IPS-11a (cell line): ENCODE measurements at regions not wholly inside any gene's neighbourhood (a gene's known extent, or its start where the extent isn't known, plus 50 kb on each side); places are given as distances from the start of the nearest gene placed in this dataset.
"Not testable (repeated sequence)": the region's sequence is repeated elsewhere in the genome, so short reads cannot be mapped to it uniquely, and the experiment has no call there.

ENCODE experiments used
- H3K4me3 ChIP-seq: one replicate; pipeline ENCODE4 v1.5.1; 2013; ENCODE audit warnings: low read depth, low read length, control low read depth

GRCh38 chr3:150329408-150329807 lies 78.7 kb upstream of the TSC22D2 start:
- no peak overlapping the region for H3K4me3 ChIP-seq

- H3K4me3 ChIP-seq = no peak overlapping the region
Measured at GRCh38 chr3:150328654-150329040, 79.5 kb upstream of the TSC22D2 start.

DNA sequence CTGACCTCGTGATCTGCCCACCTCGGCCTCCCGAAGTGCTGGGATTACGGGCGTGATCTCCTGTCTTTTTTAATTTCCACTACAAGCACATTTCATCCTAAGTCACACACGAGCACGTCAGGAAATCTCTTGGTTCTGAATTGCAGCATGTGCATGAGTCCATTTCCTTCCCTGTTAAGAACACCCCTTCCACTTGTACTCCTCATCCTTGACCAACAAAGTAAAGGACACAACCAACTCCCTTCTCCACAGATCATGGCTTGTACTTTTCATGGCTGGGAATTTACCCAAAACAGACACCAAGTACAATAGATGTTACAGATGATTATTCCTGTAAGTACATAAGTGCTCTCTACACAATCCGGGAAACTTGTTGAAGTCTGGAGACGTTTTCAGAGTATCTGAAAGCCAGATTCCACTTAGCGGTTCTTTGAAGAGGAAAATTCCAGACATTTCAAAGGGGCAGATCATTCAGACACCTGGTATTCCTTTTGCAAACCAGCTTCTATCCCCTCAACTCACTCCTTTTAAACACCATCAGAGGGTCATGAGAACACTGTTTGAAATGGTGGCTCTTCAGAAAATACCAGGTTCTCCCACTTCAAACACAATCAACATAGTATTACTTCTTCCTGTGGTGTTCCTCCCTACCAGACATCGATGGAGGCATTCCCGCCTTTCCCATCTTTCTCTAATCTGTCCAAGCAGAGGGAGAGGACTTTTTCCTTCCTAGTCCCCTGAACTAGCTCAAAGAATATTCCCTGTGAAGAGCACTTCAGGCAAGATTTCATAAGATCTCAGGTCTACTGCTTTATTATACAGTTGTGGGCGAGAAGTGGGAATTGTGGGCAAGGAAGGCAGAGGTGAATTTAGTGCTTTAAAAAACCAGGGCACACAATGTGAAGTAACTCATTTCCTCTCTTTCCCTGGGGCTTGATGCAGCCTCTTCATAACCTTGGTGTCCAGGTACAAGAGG lies 80.1 kb upstream of the TSC22D2 start:
- no peak overlapping the region for H3K4me3 ChIP-seq

DNA sequence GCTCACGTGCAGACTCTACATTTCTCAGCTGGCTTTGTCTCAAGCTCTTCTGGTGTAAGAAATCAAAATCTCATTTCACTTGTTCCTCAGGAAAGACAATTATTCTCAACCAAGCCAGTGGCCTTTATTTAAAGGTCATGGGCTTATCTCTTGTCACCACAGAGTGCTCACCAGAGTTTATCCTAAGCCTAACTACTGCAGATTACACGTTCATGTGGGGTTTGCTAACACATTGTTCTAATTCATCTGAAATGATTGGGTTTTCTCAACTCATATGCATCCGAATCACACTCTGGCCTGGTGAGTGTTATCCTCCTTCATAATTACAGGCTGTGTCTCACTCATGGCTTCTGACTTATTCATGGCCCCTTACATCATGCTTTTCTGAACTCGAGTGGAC lies 83.3 kb upstream of the TSC22D2 start:
- no peak overlapping the region for H3K4me3 ChIP-seq

DNA sequence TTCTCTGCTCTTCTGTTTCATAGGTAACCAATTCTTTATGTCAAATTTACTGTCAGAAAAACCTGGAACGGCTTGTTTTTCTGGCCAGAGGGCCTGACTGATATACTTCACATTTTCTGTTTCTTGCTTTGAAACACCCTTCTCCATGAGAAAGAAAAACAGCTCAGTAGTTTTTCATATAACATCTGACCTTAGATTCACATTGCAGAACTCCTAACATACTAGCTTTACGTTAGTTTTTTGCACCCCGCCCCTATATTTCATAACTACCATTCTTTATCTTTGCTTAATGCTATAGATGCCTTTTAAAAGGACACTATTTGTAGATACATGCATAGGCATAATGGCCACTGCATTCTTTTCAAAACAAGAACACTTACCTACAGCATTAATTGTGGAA lies 83.9 kb upstream of the TSC22D2 start:
- no peak overlapping the region for H3K4me3 ChIP-seq

- H3K4me3 ChIP-seq = no peak overlapping the region
Measured at GRCh38 chr3:150323770-150324169, 84.3 kb upstream of the TSC22D2 start.

- H3K4me3 ChIP-seq = not testable (repeated sequence)
Measured at GRCh38 chr3:150323091-150323490, 85.0 kb upstream of the TSC22D2 start.

- H3K4me3 ChIP-seq = not testable (repeated sequence)
Measured at GRCh38 chr3:150320971-150321370, 87.1 kb upstream of the TSC22D2 start.

DNA sequence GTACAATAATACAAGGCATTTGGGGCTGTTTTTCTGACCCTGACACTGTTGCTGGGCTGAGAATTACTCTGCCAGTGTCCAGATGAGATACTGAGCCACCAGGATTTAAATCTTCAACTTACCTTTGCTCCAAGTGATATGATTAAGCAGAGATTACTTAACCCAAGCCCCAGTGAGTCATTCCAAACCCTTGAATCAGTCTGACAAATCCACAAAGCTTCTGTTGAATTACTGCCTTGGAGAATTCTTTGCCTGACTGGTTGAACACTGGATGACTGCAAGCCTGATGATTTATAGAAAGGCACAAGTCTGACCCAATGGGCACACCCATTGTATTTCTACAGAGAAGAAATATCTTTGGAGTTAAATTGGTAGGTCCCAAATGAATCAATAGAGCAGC lies 88.2 kb upstream of the TSC22D2 start:
- H3K4me3 ChIP-seq = no peak overlapping the region

- H3K4me3 ChIP-seq = no peak overlapping the region
Measured at GRCh38 chr3:150317469-150317868, 90.6 kb upstream of the TSC22D2 start.

DNA sequence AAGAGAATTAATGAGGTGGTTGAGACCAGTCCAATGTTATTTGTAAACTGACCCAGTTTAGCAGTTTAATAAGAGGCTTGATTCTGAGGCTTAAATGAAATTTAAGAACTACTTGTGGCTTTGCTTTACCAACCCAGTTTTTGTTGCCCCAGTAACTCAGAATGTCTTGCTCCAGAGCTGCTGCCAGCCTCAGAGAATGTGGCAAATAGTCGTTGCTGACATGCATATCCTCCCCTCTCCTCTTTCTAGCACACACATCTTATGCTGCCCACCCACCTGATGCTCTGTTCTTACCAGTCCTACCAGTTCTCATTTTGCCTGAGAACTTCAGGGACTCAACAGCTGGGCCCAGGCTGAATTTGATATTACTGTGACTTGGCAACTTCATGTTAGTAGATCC lies 92.4 kb upstream of the TSC22D2 start:
- H3K4me3 ChIP-seq = no peak overlapping the region

- no peak overlapping the region for H3K4me3 ChIP-seq
Measured at GRCh38 chr3:150314248-150315004, 93.7 kb upstream of the TSC22D2 start.

DNA sequence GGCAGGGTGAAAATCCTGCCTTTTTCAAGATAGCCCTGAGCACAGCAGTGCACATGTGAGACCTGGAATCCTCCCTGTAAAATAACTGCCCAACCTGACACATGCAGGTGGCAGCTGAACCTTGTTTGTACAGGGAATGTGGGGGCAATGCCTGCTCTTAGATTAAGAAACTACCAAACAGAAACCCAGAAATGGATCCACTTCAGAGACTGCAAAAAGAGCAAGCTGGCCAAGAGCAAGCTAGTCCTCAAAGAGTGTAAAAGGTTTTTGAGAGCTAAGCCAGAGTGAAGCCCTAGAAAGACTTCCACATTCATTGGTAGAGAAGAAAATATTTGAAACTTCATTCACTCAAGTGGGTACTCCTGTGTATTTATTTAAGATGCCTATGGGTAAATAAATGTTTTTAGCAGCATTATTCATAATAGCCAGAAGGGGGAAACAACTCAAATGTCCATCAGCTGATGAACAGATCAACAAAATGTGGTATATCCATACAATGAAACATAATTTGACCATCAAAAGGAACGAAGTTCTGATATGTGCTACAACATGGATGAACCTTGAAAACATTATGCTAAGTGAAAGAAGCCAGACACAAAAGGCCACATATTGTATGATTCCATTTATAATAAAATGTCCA lies 96.0 kb upstream of the TSC22D2 start:
- H3K4me3 ChIP-seq = no peak overlapping the region

- no peak overlapping the region for H3K4me3 ChIP-seq
Measured at GRCh38 chr3:150311156-150311555, 96.9 kb upstream of the TSC22D2 start.

- H3K4me3 ChIP-seq = no peak overlapping the region
Measured at GRCh38 chr3:150309557-150309956, 98.5 kb upstream of the TSC22D2 start.

DNA sequence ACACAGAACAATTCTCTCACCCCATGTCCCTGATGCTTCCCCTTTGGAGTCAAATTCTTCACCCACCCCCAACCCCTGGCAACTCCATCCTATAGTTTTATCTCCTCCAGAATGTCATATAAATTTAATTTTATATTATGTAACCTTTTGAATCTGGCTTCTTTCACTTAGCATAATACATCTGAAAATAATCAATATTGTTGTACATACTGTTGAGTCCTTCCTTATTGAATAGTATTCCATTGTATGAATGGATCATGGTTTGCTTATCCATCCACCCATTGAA lies 98.9 kb upstream of the TSC22D2 start:
- H3K4me3 ChIP-seq = no peak overlapping the region

- no peak overlapping the region for H3K4me3 ChIP-seq
Measured at GRCh38 chr3:150308481-150309256, 99.4 kb upstream of the TSC22D2 start.

- no peak overlapping the region for H3K4me3 ChIP-seq
Measured at GRCh38 chr3:150308037-150308319, 100.1 kb upstream of the TSC22D2 start.

GRCh38 chr3:150307311-150308036 lies 100.6 kb upstream of the TSC22D2 start:
- H3K4me3 ChIP-seq = no peak overlapping the region

DNA sequence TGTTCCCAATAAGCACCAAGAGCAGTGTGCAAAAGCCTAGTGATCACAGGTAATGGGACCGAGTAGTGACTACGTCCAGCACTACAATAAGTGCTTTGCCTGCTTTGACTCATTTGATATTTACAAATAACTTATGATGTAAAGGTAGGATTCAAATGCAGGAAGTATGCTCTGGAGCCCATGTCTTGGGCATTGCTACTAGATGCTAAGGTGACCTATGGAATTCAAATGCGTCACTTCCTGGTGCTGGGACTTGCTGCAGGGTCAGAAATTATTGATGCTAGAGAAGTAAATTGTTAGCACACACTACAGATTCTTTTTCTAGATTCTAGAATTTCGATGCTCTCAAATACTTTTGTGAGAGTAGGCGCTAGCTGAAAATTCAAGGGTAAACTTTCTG lies 101.2 kb upstream of the TSC22D2 start:
- no peak overlapping the region for H3K4me3 ChIP-seq

GRCh38 chr3:150306083-150306482 lies 102.0 kb upstream of the TSC22D2 start:
- no peak overlapping the region for H3K4me3 ChIP-seq
